GM18519 (cell line): ENCODE measurements at regions not wholly inside any gene's neighbourhood (a gene's known extent, or its start where the extent isn't known, plus 50 kb on each side); places are given as distances from the start of the nearest gene placed in this dataset.

Source experiments
- ATAC-seq: cut with Tn5 transposase; IDR thresholded peaks from one replicate; pipeline ENCODE4 v1.9.1; 2021; ENCODE audit warnings: mild to moderate bottlenecking, moderate library complexity; ENCODE audit not compliant: unreplicated experiment, low FRiP score

GRCh38 chr18:75482880-75483279 lies 55.4 kb upstream of the SMIM21 start:
- no peak for ATAC-seq

DNA sequence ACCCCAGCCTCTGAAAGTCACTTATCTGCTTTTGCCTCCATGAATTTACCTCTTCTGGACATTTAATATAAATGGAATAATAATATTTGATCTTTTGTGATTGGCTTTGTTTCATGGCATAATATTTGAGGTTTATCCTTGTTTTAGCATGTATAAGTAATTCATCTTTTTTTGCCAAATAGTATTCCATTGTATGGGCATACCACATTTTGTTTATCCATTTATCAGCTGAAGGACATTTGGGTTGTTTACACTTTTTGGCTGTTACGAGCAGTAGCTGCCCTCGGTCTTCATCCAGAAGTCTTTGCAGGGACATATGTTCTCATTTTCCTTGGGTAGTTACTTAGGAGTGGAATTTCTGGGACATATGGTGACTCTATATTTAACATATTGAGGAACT lies 53.0 kb upstream of the SMIM21 start:
- no peak for ATAC-seq

GRCh38 chr18:75478996-75479880 lies 51.7 kb upstream of the SMIM21 start:
- ATAC-seq: no peak

- no peak for ATAC-seq
Measured at GRCh38 chr18:75477900-75478299, 50.4 kb upstream of the SMIM21 start.
